GM13977 (cell line): ENCODE measurements at regions not wholly inside any gene's neighbourhood (a gene's known extent, or its start where the extent isn't known, plus 50 kb on each side); places are given as distances from the start of the nearest gene placed in this dataset.

Source experiments
- DNase-seq: peaks from one replicate; pipeline ENCODE4 v3.0.0; 2012; ENCODE audit warnings: low spot score
- CTCF ChIP-seq: IDR thresholded peaks from 2 replicates; pipeline ENCODE4 v1.5.1; 2012; ENCODE audit warnings: mild to moderate bottlenecking, control low read depth; ENCODE audit not compliant: insufficient read depth; ENCODE audit errors: extremely low read depth, missing control alignments
- in situ Hi-C: fragments of 300-500 bp; cut with MboI; formaldehyde crosslinking; loops from one replicate; pipeline ENCODE4 v1.12.0; 2022; ENCODE audit warnings: low sequenced_read_pairs, low pct_unique_long_range_greater_than_20kb, mixed read lengths, inconsistent platforms; ENCODE audit not compliant: unreplicated experiment

- no peak for DNase-seq
- in situ Hi-C loops: no loop called here
- TF ChIP-seq CTCF: no peak
Measured at GRCh38 chr17:33676444-33676843, 383.3 kb upstream of the ASIC2 start.

GRCh38 chr17:33679595-33679994, 386.5 kb upstream of the ASIC2 start:
- TF ChIP-seq CTCF: no peak
- no peak for DNase-seq
- in situ Hi-C loops: no loop called here

- TF ChIP-seq CTCF: no peak
- DNase-seq: no peak
- in situ Hi-C loops: no loop called here
Measured at GRCh38 chr17:33680472-33680871, 387.4 kb upstream of the ASIC2 start.

- no peak for TF ChIP-seq CTCF
- no peak for DNase-seq
- in situ Hi-C loops: no loop called here
Measured at GRCh38 chr17:33682599-33682998, 389.5 kb upstream of the ASIC2 start.

- DNase-seq: no peak
- TF ChIP-seq CTCF: no peak
- in situ Hi-C loops: no loop called here
Measured at GRCh38 chr17:33684735-33685134, 391.6 kb upstream of the ASIC2 start.

GRCh38 chr17:33686171-33686570, 393.1 kb upstream of the ASIC2 start:
- peak; percentile 57 for TF ChIP-seq CTCF
- in situ Hi-C loops: no loop called here
- peak; percentile 27 for DNase-seq

GRCh38 chr17:33687831-33688230, 394.7 kb upstream of the ASIC2 start:
- in situ Hi-C loops: no loop called here
- DNase-seq: no peak
- no peak for TF ChIP-seq CTCF
